NCI-H1694 treated with DMSO at 0.1 percent for 48 hours (cell line): ENCODE measurements at regions not wholly inside any gene's neighbourhood (a gene's known extent, or its start where the extent isn't known, plus 50 kb on each side); places are given as distances from the start of the nearest gene placed in this dataset.

ENCODE experiments used
- DNase-seq: peaks from one replicate; lab custom pipeline; 2025; lab: John Stamatoyannopoulos, UW

DNA sequence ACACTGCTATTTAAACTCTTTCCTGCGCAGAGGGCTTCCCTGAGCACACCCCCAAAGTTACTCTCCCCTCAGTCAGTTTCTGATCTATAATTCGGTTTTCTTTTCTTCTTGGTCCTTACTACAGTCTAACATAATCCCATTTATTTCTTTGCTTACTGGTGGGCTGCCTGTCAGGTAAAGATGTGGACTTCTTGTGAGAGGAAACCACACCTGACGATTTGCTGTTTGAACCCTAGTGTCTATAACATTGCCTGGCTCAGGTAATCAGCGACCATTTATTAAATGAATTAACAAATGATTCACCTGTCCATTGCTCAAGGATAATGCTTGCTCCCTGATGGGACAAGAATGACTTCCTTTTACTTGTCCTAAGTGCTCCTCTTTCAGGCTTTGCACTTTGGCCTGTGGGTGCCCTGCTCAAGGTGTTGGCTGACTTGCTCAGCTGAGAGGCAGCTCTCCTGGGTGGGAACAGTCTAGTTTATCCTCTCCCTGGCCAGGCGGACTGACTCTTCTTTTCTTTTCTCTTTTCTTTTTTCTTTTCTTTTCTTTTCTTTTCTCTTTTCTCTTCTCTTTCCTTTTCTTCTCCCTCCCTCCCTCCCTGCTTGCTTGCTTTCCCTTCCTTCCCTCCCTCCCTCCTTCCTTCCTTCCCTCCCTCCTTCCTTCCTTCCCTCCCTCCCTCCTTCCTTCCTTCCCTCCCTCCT is 233.1 kb downstream of the BCAS1 start:
- no peak for DNase-seq

DNA sequence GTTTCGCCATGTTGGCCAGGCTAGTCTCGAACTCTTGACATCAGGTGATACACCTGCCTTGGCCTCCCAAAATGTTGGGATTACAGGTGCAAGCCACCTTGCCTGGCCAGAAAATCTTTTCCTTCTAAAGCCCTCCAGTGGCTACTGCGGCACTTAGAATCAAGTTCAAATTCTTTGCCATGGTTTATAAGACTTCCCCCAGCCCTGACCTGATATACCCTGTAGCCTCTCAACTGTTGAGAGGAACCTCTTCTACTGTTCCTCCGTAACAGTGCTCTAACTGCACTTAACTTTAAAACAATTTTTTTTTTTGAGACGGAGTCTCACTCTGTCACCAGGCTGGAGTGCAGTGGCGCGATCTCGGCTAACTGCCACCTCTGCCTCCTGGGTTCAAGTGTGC is 235.6 kb downstream of the BCAS1 start:
- DNase-seq = no peak

DNA sequence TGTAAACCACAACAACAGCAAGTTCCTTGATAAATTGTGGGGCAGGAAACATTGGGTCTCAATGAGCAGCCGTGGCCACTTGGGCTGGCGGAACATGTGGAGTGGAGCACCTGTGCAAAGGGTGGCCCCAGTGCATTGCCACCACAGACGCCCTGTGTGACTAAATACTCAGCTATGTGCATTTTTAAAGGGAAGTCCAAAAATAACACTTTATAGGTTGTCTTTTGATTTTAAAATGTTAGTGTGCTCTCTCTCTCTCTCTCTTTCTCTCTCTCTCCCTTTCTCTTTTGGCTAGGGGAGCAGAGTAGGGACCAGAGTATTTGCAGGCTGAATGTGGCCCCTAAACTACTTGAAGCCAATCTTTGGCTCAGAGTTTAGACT is 236.3 kb downstream of the BCAS1 start:
- no peak for DNase-seq

DNA sequence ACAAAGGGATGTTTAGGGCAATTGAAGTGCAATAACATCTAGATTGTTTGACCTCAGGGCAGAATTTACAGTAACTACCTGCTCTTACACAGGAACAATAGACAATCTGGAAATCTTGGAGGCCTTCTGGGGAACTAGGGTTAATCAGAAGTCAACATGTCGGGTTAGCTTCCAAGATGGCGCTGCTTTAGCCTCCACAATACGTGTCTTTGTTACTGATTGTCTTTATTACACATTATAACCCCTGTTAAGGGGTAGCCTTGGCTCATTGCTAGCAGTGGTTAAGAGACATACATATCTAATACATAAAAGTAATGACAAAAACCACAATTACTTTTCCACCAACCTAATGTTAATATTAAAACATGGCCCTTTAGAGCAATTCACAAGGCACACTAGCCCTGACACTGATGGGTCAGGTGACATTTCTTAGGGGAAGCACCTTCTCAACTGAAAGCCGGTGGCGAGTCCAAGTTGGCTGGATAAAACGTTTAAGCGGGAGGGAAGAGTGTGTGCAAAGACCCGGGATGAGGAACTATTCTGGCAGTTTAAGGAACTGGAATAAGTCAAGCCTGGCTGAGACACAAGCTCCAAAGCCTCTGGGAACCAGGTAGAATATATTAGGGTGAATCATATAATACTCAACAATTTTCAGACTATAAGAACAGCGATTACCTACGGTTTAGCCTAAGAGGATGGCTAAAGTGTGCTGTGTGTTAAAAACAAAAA is 236.9 kb downstream of the BCAS1 start:
- DNase-seq = no peak

DNA sequence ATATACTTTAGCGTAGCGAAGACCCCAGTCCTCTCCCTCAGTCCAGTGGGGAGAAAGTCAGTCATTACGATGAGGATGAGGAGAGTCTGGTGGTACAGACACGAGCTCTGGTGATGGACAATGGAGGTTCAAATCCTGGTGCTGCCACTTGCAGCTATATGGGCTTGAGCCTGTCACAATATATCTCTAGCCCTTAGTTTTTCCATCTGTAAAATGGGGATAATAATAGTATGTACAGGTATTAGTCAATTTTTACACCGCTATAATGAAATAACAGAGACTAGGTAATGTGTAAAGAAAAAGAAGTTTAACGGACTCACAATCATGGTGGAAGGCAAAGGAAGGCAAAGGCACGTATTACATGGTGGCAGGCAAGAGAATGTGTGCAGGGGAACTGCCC is 237.9 kb downstream of the BCAS1 start:
- no peak for DNase-seq

DNA sequence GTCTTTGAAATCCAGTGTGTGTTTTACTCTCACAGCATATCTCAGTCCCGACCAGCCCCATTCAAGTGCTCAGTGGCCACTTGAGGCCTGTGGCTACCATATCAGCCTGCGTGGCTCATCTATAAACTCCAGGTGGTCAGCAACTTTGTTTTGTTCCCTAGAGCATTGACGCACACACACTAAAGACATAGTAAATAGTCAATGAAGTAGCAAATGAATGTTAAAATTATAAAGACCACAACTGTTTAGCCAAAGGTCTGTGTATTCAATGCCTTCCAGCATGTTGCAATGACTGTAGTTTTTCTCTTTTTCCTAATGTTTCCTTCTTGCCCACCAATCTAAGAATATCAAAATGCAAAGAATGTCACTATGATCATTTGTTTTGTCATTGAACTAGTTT is 238.2 kb upstream of the ZNF217 start:
- no peak for DNase-seq

DNA sequence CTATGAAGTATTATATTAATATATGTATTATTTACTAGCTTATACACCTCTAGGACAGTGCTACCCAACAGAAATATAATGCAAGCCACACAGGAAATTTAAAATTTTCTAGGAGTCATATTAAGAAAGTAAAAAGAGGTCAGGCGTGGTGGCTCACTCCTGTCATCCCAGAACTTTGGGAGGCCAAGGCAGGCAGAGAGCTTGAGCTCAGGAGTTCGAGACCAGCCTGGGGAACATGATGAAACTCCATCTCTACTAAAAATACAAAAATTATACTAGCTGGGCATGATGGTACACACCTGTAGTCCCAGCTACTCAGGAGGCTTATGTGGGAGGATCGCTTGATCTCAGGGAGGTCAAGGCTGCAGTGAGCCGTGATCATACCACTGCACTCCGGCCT is 237.6 kb upstream of the ZNF217 start:
- no peak for DNase-seq

DNA sequence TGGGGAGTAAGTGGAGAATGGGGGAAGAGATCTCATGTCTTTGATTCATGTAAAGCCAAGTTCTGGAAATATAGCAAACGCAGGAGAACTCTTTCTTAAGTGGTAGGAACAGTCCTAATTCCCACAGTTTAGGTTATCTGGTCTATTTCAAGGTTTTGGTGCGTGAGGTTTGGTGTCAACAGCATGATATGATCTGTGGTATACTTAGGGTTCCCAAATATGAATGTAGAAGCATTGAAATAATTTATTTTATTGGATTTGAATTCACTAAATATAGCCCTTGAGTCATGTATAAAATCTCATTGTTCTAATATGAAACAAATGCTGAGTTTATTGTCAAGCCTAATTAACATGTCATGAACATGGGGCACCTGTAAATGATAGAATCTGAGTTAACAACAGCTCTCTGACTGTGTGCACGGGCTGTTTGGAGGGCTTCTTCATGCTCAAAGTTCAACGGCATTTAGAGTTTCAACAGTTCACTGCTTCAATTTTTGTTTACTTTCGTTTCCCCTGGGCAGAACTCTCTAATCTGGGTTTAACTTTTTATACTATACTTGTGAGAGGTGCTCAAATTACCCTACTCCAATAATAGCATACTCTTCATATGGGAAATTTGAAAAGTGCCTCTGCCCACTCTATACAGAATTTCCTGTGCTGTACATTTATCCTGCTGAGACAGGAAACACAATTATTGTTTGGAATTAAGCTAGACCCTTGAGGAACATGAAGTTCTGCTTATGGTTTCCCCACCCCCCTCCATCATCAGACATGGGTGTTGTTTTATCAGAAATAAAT is 236.3 kb upstream of the ZNF217 start:
- DNase-seq = no peak

DNA sequence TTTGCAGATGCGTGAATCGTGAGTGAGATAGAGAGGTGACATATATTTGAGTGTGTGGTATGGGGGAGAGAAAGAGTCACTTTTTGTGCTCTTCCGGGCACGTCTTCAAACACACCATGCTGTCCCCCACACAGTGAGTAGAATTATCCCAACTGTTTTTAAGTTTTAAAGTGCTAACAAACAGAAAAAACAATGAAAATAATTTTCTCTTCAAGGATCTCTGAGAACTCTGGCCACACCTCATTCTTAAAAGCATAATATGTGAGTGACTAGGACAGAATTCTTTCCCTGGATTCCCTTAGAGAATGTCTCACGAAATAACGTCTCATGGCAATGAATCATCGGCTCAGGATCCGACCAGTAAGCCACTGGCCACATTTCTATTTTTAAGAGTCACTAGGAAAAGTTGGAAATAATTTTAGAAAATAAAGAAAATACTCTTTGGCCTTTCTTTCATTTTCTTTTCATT is 235.7 kb upstream of the ZNF217 start:
- DNase-seq = no peak

DNA sequence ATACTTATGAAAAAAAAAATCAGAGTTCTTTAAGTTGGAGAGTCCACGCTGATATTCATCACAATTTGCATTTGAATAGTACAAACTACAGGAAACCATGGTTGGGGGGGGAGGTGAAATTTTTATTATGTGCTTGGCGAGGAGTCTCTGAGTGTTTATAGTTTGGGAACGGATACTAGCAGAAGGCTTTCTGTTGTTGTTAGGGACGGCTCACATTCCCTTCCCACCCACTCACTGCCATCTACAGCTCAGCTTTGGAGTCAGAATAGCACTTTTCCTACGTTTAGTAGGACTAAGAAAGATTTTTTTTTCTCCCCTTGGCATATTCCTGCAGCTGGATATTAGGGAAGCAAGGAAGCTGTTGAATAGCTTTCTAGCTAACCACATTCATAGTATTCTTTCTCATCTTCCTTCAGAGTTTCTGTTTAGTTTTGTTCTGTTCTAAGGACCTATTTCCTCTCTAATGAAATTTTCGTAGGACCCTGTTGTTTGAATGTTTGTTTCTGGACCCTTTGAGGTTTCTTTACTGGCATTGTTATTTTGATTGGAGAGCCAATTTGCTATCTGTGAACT is 235.1 kb upstream of the ZNF217 start:
- DNase-seq = no peak

DNA sequence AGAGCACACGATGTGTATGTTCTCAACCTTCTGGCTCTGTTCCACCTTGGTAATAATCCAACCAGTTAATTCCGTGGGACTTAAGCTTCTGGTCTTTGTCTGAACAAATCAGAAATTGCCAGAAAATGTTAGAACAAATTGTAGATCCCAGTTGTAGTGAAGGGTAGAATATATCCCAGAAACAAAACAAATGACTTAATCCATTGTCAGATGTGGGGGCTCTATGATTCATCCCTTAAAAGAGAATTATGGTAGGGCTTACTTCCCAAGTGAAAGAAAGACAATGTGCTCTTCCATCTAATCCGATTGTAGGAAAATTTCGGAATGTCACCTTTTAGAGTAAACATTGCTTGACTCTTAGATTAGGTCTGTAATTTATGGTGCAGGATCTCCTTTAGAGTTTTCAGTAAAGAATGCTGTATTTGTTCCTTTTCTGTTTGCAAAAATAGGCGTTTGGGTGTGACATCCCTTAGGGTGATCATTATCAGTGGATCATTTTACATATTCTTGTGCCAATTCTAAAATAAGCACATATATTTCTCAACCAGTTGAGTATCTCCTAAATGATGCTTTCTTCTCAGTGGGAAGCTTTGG is 234.5 kb upstream of the ZNF217 start:
- no peak for DNase-seq

DNA sequence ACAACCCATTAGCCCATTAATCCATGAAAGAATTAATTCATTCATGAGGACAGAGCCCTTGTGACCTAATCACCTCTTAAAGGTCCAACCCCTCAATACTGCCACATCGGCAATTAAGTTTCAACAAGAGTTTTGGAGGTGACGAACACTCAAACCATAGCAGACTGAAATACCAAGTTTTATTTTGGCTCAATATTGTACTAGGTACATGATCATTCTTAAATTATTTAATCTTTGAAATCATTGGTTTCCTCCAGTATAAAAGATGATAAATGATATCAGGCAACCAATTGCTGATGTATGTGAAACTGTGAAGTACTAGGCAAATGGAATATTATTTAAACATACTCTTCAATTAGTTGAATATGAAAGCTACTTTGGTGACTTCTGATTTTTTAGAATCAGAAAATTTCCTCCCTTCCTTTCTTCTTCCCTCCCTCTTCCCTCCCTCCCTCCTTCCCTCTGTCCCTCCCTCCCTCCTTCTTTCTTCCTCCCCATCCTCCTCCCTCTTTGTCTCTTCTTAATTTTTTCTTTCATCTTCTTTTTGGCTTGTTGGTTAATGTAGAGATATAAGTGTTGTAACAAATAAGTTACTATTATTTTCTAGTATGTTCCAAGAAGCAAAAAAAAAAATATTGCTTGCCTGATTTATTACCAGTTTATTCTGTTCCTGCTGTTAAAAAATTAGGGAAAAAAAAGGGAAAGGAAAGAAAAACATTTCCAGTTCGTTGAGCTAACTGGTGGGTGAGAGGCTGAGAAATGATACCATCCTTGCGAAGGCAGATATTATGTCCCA is 233.9 kb upstream of the ZNF217 start:
- no peak for DNase-seq

DNA sequence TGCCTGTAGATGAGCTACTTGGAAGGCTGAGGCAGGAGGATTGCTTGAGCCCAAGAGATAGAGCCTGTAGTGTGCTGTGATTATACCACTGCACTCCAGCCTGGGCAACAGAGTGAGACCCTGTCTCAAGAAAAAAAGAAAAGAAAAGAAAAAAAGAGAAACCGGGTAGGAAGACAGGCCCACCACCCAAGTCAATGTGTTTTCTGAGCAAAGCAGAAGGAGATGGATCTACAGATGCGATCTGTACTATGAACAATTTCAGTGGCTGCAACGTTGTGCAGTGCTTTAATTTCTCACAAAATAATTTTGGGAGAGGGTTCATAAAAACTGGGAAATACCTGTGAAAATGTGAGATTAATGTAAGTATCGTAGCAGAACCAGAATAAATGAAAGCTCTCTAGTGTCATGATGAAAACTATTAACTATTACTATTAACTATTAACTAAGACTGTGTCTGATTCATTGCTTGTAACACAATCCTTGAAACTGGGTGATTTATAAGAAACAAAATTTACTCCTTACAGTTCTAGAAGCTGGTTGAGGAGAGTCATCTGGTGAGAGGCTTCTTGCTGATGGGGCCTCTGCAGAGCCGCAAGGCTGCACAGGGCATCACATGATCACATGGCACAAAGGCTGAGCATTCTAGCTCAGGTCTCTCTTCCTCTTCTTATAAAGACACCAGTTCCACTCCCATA is 233.1 kb upstream of the ZNF217 start:
- DNase-seq = no peak

DNA sequence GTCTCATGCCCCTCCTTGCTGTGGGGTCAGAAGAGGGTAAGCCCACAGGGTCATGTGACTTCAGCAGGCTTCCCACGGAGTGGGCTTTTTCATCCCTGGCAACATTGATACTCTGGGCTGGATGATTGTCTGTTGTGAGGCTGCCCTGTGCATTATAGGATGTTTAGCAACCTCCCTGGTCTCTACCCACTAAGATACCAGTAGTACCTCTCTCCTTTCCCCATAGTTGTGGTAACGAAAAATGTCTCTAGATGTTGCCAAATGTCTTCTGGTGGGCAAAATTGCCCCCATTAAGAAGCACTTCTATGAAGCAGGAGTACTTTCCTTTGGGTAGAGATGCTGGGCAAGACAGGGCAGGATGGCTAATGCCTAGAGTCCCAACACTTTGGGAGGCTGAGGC is 232.5 kb upstream of the ZNF217 start:
- no peak for DNase-seq

DNA sequence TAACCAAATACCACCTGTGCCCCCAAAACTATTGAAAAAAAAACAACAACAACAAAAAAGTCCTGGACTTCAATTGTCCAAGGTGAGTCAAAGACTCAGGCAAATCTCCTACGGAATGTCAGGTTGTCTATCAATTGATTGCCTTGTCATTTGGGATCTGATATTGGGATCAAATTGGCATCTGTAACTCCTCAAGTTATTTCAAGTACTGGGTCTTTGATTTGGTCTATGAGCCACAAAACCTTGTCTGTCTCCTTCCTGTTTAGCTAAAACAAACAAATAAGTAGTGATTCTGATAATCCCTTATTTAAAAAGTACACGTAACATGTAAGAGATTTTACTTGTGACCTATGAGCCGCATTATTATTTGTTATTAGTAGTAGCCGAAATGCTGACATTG is 231.6 kb upstream of the ZNF217 start:
- no peak for DNase-seq

DNA sequence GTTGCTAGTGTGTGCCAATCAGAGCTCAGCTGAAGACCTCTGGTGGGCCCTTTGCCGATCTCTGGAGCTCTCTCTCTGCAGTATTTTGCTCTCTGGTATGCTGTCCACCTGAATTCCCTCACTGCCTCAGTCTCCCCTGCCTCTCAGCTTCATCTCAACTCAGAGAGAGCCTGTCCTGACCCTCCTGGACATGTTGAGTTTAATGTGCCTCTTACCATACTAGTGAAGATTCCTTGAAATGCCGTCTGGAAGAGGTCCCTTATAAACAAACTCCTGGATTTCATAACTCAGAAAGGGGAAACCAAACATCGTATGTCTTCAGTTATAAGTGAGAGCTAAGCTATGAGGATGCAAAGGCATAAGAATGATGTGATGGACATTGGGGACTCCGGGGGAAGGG is 231.1 kb upstream of the ZNF217 start:
- no peak for DNase-seq

DNA sequence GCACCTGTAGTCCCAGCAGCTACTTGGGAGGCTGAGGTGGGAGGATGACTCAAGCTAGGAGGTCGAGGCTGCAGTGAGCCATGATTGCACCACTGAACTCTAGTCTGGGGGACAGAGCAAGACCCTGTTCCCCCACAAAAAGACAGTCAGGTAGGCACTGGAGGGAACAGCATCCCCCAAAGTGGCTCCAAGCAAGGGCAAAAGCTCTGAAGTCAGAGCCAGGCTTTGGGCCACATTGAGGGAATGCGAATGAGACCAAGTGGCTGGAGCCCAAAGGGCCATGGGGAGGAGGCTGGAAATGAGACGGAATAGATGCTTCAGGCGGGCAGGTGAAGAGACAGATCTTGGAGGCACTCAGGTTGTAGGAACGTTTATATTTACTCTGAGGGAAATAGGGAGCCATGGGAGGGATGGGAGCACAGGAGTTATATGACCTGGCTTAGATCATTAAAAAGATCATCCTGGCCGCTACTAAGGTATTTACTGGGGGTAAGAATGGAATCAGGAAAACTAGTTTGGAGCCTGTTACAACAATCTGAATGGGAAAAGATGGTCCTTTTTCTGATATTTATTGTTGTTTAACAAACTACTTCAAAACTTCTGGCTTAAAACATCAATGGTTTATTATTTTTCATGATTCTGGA is 229.6 kb upstream of the ZNF217 start:
- DNase-seq = no peak

DNA sequence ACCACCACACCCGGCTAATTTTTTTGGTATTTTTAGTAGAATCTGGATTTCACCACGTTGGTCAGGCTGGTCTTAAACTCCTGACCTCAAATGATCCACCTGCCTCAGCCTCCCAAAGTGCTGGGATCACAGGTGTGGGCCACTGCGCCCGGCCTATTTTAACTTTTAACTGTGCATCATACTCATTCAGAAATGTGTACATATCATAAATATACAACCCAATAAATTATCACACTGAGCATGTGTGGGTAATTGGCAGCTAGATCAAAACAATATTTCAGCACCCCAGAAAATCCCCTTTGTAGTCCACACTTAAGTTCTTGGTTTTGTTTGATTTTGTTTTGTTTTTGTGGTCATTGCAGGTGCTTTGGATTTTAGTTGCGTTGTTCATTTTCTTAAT is 228.9 kb upstream of the ZNF217 start:
- DNase-seq = no peak

DNA sequence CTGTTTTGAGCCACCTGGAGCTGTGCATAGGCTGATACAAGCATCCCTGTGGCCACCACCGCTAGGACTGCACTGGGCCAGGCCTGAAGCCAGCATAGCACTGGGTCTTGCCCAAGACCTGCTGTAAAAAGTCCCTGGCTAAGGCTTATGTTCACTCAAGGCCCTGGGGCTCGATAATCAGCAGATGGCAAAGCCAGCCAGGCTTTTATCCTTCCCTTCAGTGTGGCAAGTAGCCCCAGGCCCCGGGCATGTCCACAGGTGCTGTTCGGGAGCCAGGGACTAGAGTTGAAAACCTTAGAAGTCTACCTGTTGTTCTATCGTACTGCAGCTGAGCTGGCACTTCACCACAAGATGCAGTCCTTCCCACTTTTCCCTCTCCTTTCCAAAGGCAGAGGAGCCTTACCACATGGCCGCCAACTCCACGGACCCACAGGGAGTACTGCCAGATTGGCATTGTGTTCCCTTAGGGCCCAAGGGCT is 226.4 kb upstream of the ZNF217 start:
- DNase-seq = no peak
